DMS79 (cell line): ENCODE measurements at regions not wholly inside any gene's neighbourhood (a gene's known extent, or its start where the extent isn't known, plus 50 kb on each side); places are given as distances from the start of the nearest gene placed in this dataset.
"Not testable (repeated sequence)": the region's sequence is repeated elsewhere in the genome, so short reads cannot be mapped to it uniquely, and the experiment has no call there.

Experiments used
- DNase-seq: peaks from one replicate; lab custom pipeline; 2025; lab: John Stamatoyannopoulos, UW

- no peak for DNase-seq
Measured at GRCh38 chr10:3659203-3659917, 125.6 kb downstream of the KLF6 start.

- no peak for DNase-seq
Measured at GRCh38 chr10:3658766-3659165, 126.2 kb downstream of the KLF6 start.

- no peak for DNase-seq
Measured at GRCh38 chr10:3656214-3656613, 128.8 kb downstream of the KLF6 start.

GRCh38 chr10:3655528-3655927, 129.5 kb downstream of the KLF6 start:
- DNase-seq: no peak

- DNase-seq: no peak
Measured at GRCh38 chr10:3654980-3655379, 130.0 kb downstream of the KLF6 start.

GRCh38 chr10:3654496-3654895, 130.5 kb downstream of the KLF6 start:
- no peak for DNase-seq

GRCh38 chr10:3653303-3653702, 131.7 kb downstream of the KLF6 start:
- DNase-seq: not testable (repeated sequence)

GRCh38 chr10:3652886-3653285, 132.1 kb downstream of the KLF6 start:
- no peak for DNase-seq

- no peak for DNase-seq
Measured at GRCh38 chr10:3651969-3652653, 132.9 kb downstream of the KLF6 start.

- no peak for DNase-seq
Measured at GRCh38 chr10:3648576-3648975, 136.4 kb downstream of the KLF6 start.

GRCh38 chr10:3648170-3648569, 136.8 kb downstream of the KLF6 start:
- no peak for DNase-seq

- no peak for DNase-seq
Measured at GRCh38 chr10:3647074-3647473, 137.9 kb downstream of the KLF6 start.

- DNase-seq: no peak
Measured at GRCh38 chr10:3645406-3645805, 139.6 kb downstream of the KLF6 start.

GRCh38 chr10:3640816-3641215, 144.2 kb downstream of the KLF6 start:
- no peak for DNase-seq

GRCh38 chr10:3639546-3639945, 145.5 kb downstream of the KLF6 start:
- no peak for DNase-seq

- DNase-seq: peak; percentile 16
Measured at GRCh38 chr10:3636356-3637181, 148.4 kb downstream of the KLF6 start.

- no peak for DNase-seq
Measured at GRCh38 chr10:3635697-3636096, 149.3 kb downstream of the KLF6 start.

GRCh38 chr10:3635211-3635671, 149.8 kb downstream of the KLF6 start:
- DNase-seq: no peak

- not testable (repeated sequence) for DNase-seq
Measured at GRCh38 chr10:3634646-3635045, 150.4 kb downstream of the KLF6 start.

GRCh38 chr10:3631701-3632330, 153.2 kb downstream of the KLF6 start:
- DNase-seq: no peak

GRCh38 chr10:3631291-3631690, 153.7 kb downstream of the KLF6 start:
- no peak for DNase-seq
